Neuronal stem cell (in vitro differentiated cells): ENCODE measurements at regions not wholly inside any gene's neighbourhood (a gene's known extent, or its start where the extent isn't known, plus 50 kb on each side); places are given as distances from the start of the nearest gene placed in this dataset.
"Not testable (repeated sequence)": the region's sequence is repeated elsewhere in the genome, so short reads cannot be mapped to it uniquely, and the experiment has no call there.

ENCODE experiments used
- DNase-seq: peaks from one replicate; pipeline ENCODE4 v3.0.0-alpha.2; 2013; ENCODE audit warnings: low spot score
- H2AFZ ChIP-seq: one replicate; pipeline ENCODE4 v1.6.1; 2013; ENCODE audit warnings: mild to moderate bottlenecking, low read length, inconsistent platforms
- H2AK5ac ChIP-seq: 2 replicates; pipeline ENCODE4 v1.6.1; 2013; ENCODE audit warnings: low read depth, mild to moderate bottlenecking, inconsistent platforms, low read length, moderate library complexity, mixed read lengths
- H2BK120ac ChIP-seq: 2 replicates; pipeline ENCODE4 v1.6.1; 2013; ENCODE audit warnings: low read depth, mild to moderate bottlenecking, inconsistent platforms, low read length, moderate library complexity, mixed read lengths
- H2BK12ac ChIP-seq: one replicate; pipeline ENCODE4 v1.6.1; 2013; ENCODE audit warnings: low read length, inconsistent platforms
- H2BK15ac ChIP-seq: 2 replicates; pipeline ENCODE4 v1.6.1; 2013; ENCODE audit warnings: mild to moderate bottlenecking, low read length, inconsistent platforms, mixed read lengths
- H2BK5ac ChIP-seq: one replicate; pipeline ENCODE4 v1.6.1; 2013; ENCODE audit warnings: inconsistent platforms, mild to moderate bottlenecking, low read length, moderate library complexity
- H3K14ac ChIP-seq: one replicate; pipeline ENCODE4 v1.6.1; 2013; ENCODE audit warnings: low read length, inconsistent platforms
- H3K18ac ChIP-seq: 2 replicates; pipeline ENCODE4 v1.6.1; 2013; ENCODE audit warnings: low read length, inconsistent platforms
- H3K23ac ChIP-seq: 2 replicates; pipeline ENCODE4 v1.6.1; 2013; ENCODE audit warnings: low read depth, mild to moderate bottlenecking, mixed read lengths, low read length, inconsistent platforms; ENCODE audit not compliant: poor library complexity
- H3K27ac ChIP-seq: replicated peaks from 3 replicates; pipeline ENCODE4 v1.5.1; 2013; ENCODE audit warnings: low read length, inconsistent platforms
- H3K27me3 ChIP-seq, 3 experiments: 2 replicates each; pipeline ENCODE4 v1.6.1; 2013; ENCODE audit warnings: low read length in 3 of 3, mild to moderate bottlenecking in 2 of 3, inconsistent platforms in 1 of 3, low read depth in 1 of 3, mixed read lengths in 1 of 3, moderate library complexity in 1 of 3; ENCODE audit not compliant: control insufficient read depth in 3 of 3, insufficient read depth in 3 of 3
- H3K36me3 ChIP-seq, 2 donors: replicated peaks in 1 of 2; 2 replicates each; pipeline ENCODE4 v1.6.1; 2013; ENCODE audit warnings: low read length in 2 of 2; ENCODE audit not compliant: control insufficient read depth in 2 of 2, insufficient read depth in 2 of 2
- H3K4ac ChIP-seq: 2 replicates; pipeline ENCODE4 v1.6.1; 2013; ENCODE audit warnings: inconsistent platforms, mild to moderate bottlenecking, low read length, moderate library complexity
- H3K4me1 ChIP-seq, 2 donors: 1 replicate in 1 of 2; 2 replicates in 1 of 2; pipeline ENCODE4 v1.6.1; 2013; ENCODE audit warnings: low read length in 2 of 2, low read depth in 1 of 2; ENCODE audit not compliant: control insufficient read depth in 2 of 2, insufficient read depth in 1 of 2
- H3K4me2 ChIP-seq: one replicate; pipeline ENCODE4 v1.6.1; 2013; ENCODE audit warnings: mild to moderate bottlenecking, low read length, inconsistent platforms; ENCODE audit not compliant: insufficient read depth, poor library complexity, severe bottlenecking
- H3K4me3 ChIP-seq, 2 donors: 2 replicates each; pipeline ENCODE4 v1.5.1; 2013; ENCODE audit warnings: low read length in 2 of 2, mild to moderate bottlenecking in 2 of 2, inconsistent platforms in 1 of 2, moderate library complexity in 1 of 2
- H3K79me1 ChIP-seq: one replicate; pipeline ENCODE4 v1.6.1; 2013; ENCODE audit warnings: low read depth, mild to moderate bottlenecking, inconsistent platforms, low read length, moderate library complexity
- H3K9ac ChIP-seq: one replicate; pipeline ENCODE4 v1.6.1; 2013; ENCODE audit warnings: mild to moderate bottlenecking, low read depth, low read length, inconsistent platforms; ENCODE audit not compliant: poor library complexity
- H3K9me3 ChIP-seq, 2 donors: replicated peaks in 1 of 2; 2 replicates each; pipeline versions ENCODE3 to v1.6.1; 2013; ENCODE audit warnings: low read length in 2 of 2, mild to moderate bottlenecking in 2 of 2, inconsistent platforms in 1 of 2, low read depth in 1 of 2, mixed read lengths in 1 of 2, moderate library complexity in 1 of 2; ENCODE audit not compliant: control insufficient read depth in 2 of 2, insufficient read depth in 1 of 2
- H4K8ac ChIP-seq: one replicate; pipeline ENCODE4 v1.6.1; 2013; ENCODE audit warnings: low read depth, mild to moderate bottlenecking, inconsistent platforms, low read length, moderate library complexity
- H4K91ac ChIP-seq: one replicate; pipeline ENCODE4 v1.6.1; 2013; ENCODE audit warnings: low read length, low read depth, mild to moderate bottlenecking, inconsistent platforms; ENCODE audit not compliant: poor library complexity
- WGBS, 2 donors: extraction: QIAGEN DNeasy Blood & Tissue Kit; methylation state at CpG; one replicate each; pipeline ENCODE4 v1.1.7; 2013; ENCODE audit warnings: missing lambda C conversion rate in 2 of 2, mixed read lengths in 1 of 2; ENCODE audit not compliant: insufficient read length in 2 of 2, insufficient replicate concordance in 1 of 2; ENCODE audit errors: extremely low coverage in 2 of 2; 5-methylcytosine and 5-hydroxymethylcytosine counted together

DNA sequence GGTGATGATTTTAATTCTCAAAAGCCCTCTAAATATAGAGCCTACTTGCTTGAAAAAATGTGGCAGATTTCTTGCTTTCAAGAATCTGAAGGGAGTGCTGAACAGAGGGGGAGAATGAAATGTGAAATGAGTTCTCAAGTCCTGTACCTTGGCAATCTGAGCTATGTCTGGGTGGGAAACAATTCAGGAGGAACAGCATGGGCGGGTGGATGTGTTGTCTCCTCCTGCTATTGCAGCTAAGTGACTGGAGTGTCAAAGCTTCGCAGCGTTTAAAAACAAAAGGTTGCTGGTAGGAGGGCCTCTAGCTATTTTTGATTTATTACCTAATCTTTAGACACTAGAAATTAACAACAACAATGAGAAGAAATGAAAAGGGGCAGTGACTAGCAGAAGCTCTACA is 102.5 kb upstream of the ARG1 start:
- H3K14ac ChIP-seq, result no peak overlapping the region
- no peak overlapping the region for H3K18ac ChIP-seq
- no peaks in the 10 kb centered on the region for H3K9me3 ChIP-seq
- no peak overlapping the region for H4K8ac ChIP-seq
- DNase-seq, result no peak
- no peaks in the 10 kb centered on the region for H3K27me3 ChIP-seq
- H3K27ac ChIP-seq, result no peak overlapping the region
- no peak overlapping the region for H3K9ac ChIP-seq
- H3K79me1 ChIP-seq, result no peaks in the 10 kb centered on the region
- H2BK12ac ChIP-seq, result no peak overlapping the region
- no peaks in the 10 kb centered on the region for H3K36me3 ChIP-seq
- H3K4me2 ChIP-seq, result no peak overlapping the region
- no peak overlapping the region for H3K23ac ChIP-seq
- no peaks in the 10 kb centered on the region for H3K4me1 ChIP-seq
- H2BK15ac ChIP-seq, result no peak overlapping the region
- no peak overlapping the region for H2AK5ac ChIP-seq
- no peak overlapping the region for H2BK120ac ChIP-seq
- WGBS, 2 donors, result no CpG with 5 or more reads among the region's 3 CpGs
- H4K91ac ChIP-seq, result no peak overlapping the region
- no peak overlapping the region for H3K4me3 ChIP-seq
- no peak overlapping the region for H2BK5ac ChIP-seq
- no peak overlapping the region for H3K4ac ChIP-seq
- no peak overlapping the region for H2AFZ ChIP-seq

DNA sequence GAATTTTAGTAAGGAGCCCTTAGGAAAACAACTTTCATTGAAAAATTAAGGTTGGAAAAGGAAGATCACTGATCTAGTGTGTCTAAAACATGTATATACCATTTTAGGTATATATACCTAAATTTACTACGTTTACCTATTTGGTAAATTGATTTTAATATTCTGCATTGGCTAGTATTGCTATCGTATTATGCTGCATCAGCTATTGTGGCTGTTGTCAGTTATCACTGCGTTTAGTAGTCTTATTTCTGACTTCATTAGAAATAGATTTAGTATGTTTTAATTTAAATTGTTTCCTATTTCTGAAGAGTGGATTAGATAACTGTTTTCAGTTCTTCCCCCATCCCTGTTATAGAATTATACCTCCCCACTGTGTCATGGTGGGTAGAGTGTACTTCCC is 101.7 kb upstream of the ARG1 start:
- H3K9ac ChIP-seq, result no peak overlapping the region
- no peak overlapping the region for H4K91ac ChIP-seq
- H3K18ac ChIP-seq, result no peak overlapping the region
- H3K79me1 ChIP-seq, result no peaks in the 10 kb centered on the region
- no peak overlapping the region for H4K8ac ChIP-seq
- H2AK5ac ChIP-seq, result no peak overlapping the region
- no peak overlapping the region for H3K23ac ChIP-seq
- H2BK120ac ChIP-seq, result no peak overlapping the region
- H2BK5ac ChIP-seq, result no peak overlapping the region
- no peaks in the 10 kb centered on the region for H3K4me1 ChIP-seq
- H3K4me2 ChIP-seq, result no peak overlapping the region
- H2BK15ac ChIP-seq, result no peak overlapping the region
- WGBS, 2 donors, result no CpG with 5 or more reads among the region's 3 CpGs
- no peak for DNase-seq
- no peaks in the 10 kb centered on the region for H3K27me3 ChIP-seq
- no peaks in the 10 kb centered on the region for H3K36me3 ChIP-seq
- no peak overlapping the region for H3K14ac ChIP-seq
- no peak overlapping the region for H2BK12ac ChIP-seq
- no peak overlapping the region for H3K4me3 ChIP-seq
- no peak overlapping the region for H3K27ac ChIP-seq
- H3K4ac ChIP-seq, result no peak overlapping the region
- no peaks in the 10 kb centered on the region for H3K9me3 ChIP-seq
- H2AFZ ChIP-seq, result no peak overlapping the region

DNA sequence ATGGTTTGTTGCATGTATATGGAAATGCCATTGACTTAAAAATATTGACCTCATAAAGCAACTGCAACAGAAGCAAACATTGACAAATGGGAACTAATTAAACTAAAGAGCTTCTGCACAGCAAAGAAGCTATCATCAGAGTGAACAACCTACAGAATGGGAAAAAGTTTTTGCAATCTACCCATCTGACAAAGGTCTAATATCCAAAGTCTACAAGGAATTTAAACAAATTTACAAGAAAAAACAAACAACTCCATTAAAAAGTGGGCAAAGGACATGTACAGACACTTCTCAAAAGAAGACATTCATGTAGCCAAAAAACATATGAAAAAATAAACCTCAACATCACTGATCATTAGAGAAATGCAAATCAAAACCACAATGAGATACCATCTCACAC is 99.7 kb upstream of the ARG1 start:
- H3K4me2 ChIP-seq, H2BK120ac ChIP-seq, H3K27ac ChIP-seq, H3K4me3 ChIP-seq, H3K9ac ChIP-seq, H3K27me3 ChIP-seq, H3K9me3 ChIP-seq, H2AK5ac ChIP-seq, H3K36me3 ChIP-seq, H4K91ac ChIP-seq, H3K23ac ChIP-seq, H2AFZ ChIP-seq, H3K4me1 ChIP-seq, H3K14ac ChIP-seq, H2BK15ac ChIP-seq, H3K18ac ChIP-seq, H3K79me1 ChIP-seq, DNase-seq, H2BK5ac ChIP-seq, H4K8ac ChIP-seq, H2BK12ac ChIP-seq, H3K4ac ChIP-seq: not testable (repeated sequence)

DNA sequence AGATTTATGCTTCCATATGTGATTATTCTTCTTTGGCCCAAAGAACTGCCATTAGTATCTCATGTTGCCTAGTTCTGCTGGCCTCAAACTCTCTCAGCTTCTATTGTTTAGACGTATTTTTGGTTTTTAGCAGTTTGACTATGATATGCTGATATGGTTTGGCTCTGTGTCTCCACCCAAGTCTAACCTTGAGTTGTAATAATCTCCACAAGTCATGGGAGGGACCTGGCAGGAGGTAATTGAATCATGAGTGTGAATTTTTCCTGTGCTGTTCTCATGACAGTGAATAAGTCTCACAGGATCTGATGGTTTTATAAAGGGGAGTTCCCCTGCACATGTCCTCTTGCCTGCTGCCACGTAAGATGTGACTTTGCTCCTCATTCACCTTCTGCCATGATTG is 96.7 kb upstream of the ARG1 start:
- Histone ChIP-seq H4K8ac (no peak overlapping the region), H3K36me3 (no peaks in the 10 kb centered on the region), H3K4ac (no peak overlapping the region), H3K4me3 (no peak overlapping the region), H2BK12ac (no peak overlapping the region), H2BK120ac (no peak overlapping the region), H3K14ac (no peak overlapping the region), H2BK5ac (no peak overlapping the region), H2BK15ac (no peak overlapping the region), H3K23ac (no peak overlapping the region), H3K18ac (no peak overlapping the region), H2AFZ (no peak overlapping the region), H2AK5ac (no peak overlapping the region), H3K9ac (no peak overlapping the region), H3K27me3 (no peaks in the 10 kb centered on the region), H3K27ac (no peak overlapping the region), H3K9me3 (no peaks in the 10 kb centered on the region), H3K4me1 (no peaks in the 10 kb centered on the region), H3K4me2 (no peak overlapping the region), H3K79me1 (no peaks in the 10 kb centered on the region), H4K91ac (no peak overlapping the region)
- no CpG with 5 or more reads among the region's 2 CpGs for WGBS, 2 donors
- DNase-seq, result no peak
